ENCODE measurements at regions not wholly inside any gene's neighbourhood (a gene's known extent, or its start where the extent isn't known, plus 50 kb on each side); places are given as distances from the start of the nearest gene placed in this dataset.
"Not testable (repeated sequence)": the region's sequence is repeated elsewhere in the genome, so short reads cannot be mapped to it uniquely, and the experiment has no call there.

- DNase-seq: no peak
These were observed 313.8 kb upstream of the MMADHC start for GRCh38 chr2:149901231-149901859.

DNA sequence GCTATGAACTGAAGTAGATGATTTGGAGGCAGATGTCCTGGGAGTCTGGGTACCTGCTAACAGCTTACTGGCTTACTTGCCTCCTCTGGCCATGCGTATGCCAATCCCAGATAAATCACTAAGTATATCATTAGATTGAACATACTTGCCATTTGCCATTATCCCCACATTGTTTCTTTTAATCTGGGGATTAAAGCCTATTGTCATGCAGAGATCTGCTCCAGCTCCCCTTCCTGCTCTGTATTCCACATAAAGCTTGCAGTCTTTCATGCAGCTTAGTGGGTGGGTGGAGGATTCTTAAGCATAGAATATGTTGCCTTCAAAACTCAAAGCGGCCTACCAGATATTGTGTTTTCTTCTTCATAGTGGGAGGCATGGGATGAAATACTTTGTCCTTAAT, 311.8 kb upstream of the MMADHC start:
- DNase-seq: no peak

GRCh38 chr2:149894760-149895159, 307.2 kb upstream of the MMADHC start:
- DNase-seq: no peak

- DNase-seq: no peak
These were observed 306.7 kb upstream of the MMADHC start for GRCh38 chr2:149894226-149894625.

GRCh38 chr2:149892563-149892962, 305.0 kb upstream of the MMADHC start:
- no peak for DNase-seq

GRCh38 chr2:149885946-149886345, 298.4 kb upstream of the MMADHC start:
- DNase-seq: no peak

GRCh38 chr2:149885468-149885867, 297.9 kb upstream of the MMADHC start:
- peak; percentile 13 for DNase-seq

DNA sequence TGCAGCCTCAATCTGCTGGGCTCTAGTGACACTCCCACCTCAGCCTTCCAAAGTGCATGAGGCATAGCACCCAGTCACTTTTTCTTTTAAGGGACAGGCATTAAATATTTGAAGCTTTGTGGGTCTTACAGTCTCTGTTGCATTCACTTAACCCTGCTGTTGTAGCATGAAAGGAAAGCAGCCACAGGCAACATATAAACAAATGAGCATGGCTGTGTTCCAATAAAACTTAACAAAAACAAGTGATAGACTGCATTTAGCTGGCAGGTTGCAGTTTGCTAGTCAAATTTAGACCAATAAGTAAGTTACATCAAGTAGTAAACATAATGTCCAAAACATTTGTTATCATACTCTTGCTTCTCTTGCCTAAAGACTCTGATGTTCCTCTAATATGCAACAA, 297.3 kb upstream of the MMADHC start:
- DNase-seq: no peak

DNA sequence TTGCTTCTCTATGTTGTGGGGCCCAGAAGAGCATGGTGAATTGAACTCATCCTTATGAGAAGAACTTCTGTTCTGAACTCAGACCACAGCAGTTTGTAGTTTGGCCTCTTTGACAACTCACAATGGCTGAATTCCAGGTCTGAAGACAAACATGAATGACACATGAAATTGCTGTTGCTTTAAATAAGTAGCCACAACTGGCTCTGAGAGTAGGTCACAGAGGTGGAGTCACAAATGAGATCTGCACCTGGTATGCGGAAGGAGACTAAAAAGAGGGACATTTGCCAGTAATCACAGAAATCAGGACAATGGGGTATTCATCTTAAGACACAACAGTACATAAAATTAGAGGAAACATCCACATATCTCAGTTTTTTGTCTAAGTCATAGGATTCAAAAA, 290.3 kb upstream of the MMADHC start:
- DNase-seq: no peak

DNA sequence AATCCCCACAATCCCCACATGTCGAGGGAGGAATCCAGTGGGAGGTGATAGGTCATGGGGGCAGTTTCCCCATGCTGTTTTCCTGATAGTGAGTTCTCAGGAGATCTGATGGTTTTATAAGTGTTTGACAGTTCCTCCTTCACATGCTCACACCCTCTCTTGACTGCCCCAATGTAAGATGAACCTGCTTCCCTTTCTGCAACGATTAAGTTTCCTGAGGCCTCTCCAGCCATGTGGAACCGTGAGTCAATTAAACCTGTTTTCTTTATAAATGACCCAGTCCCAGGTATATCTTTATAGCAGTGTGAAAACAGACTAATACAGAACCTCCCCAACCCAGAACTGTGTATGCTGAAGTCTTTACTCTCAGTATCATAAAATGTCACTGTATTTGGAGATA, 289.5 kb upstream of the MMADHC start:
- DNase-seq: no peak

- no peak for DNase-seq
These were observed 286.4 kb upstream of the MMADHC start for GRCh38 chr2:149873936-149874335.

- no peak for DNase-seq
These were observed 285.1 kb upstream of the MMADHC start for GRCh38 chr2:149872638-149873150.

DNA sequence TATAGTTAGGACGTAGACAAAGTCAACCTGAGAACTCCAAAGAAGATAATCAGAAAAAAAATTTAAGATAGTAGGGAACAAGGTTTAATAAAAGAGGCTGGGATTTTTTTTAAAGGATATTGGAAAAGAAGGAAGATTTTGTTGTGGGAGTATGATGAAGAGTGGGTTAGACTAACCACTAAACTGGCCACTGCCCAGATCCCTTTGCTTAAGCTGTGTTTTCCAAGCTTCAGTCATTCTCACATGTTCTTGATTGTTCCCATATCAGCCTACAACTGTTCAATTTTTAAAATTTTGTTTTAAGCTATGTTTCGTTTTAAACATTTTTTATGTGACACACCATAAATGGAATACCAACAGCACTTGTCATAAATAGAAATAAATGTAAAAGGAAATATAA, 284.5 kb upstream of the MMADHC start:
- no peak for DNase-seq

GRCh38 chr2:149871091-149871885, 283.7 kb upstream of the MMADHC start:
- no peak for DNase-seq

- no peak for DNase-seq
These were observed 275.7 kb upstream of the MMADHC start for GRCh38 chr2:149863227-149863626.

GRCh38 chr2:149861034-149861433, 273.5 kb upstream of the MMADHC start:
- DNase-seq: no peak

DNA sequence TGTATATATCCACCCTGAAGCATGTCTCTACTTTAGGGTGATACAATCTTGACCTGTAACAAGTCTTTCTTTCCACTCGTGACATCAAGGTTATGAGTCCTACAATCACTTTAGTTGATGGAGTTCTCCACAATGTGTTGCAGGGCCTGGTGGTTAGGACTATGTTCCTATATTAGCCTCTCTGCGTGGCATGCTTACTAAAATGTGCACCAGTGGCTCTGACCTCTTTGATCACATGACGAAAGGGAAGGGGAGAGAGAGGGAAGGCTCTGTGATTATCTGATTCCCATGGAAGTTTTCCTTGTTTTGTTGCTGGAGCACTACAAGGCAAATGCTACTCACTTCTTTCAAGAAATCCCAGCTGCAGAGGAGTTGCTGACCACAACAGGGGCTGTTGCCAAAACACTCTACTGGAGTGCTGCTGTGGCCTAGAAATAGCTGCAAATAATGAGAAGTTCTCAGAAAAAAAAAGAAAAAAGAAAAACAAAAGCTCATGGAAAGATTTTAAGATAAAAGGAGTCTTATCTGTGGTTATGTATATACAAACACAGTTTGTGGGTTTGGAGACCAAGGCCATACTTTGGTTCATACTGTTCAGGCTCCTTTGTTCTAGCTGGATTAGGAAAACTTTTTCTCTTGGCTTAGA, 272.8 kb upstream of the MMADHC start:
- no peak for DNase-seq

DNA sequence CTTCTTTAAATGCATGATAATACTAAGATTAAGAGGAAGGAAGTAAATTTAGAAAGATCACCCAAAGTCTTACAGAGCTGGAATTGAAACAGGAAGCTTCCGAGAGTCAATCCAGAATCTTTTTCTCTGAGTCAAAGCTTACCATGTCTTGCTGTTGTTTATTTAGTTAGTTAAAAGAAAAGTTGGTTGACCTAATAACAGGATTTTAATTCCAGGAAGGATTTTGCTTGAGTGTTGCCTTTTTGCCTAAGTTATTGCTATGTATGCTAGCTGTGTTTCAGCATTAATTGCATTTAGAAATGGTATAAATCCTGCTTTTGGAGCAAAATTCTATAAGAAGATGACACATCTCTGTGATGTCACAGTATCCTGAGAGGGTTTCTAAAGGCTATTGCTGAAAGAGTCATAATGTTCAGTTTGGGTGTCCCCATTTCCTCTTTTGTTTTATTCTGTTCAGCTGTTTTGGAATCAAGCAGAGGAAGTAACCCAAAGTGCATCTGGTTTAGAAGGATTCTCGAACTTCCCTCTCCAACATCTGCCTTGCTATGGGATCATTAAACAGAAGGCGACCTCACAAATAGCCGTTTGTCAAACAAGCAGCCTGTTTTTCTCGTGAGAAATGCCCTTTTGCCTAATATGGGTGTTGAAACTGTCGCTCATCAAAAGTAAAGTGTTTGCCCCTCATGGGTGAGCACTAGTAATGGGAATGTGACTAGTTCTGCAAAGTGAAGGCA, 271.5 kb upstream of the MMADHC start:
- DNase-seq: no peak

DNA sequence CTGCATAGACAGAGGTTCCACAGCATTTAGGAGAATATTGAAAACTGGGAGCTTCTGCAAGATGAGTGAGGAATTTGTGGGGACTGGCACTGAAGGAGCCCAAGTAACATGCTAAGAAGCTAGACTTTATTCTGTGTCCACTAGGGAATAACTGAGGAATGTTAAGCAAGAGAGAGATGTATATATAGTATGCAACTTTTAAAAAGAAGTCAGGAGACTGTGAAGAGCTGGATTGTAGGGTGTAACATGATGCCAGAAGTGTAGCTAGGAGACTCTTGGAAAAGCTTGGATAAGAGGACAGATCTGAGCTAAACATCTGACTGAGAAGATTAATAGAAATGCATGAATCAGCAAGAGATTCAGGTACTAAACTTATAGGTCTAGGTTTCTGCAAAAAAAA, 270.6 kb upstream of the MMADHC start:
- DNase-seq: no peak

- no peak for DNase-seq
These were observed 269.8 kb upstream of the MMADHC start for GRCh38 chr2:149857344-149857743.

DNA sequence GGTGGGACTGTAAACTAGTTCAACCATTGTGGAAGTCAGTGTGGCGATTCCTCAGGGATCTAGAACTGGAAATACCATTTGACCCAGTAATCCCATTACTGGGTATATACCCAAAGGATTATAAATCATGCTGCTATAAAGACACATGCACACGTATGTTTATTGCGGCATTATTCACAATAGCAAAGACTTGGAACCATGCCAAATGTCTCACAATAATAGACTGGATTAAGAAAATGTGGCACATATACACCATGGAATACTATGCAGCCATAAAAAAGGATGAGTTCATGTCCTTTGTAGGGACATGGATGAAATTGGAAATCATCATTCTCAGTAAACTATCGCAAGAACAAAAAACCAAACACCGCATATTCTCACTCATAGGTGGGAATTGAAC, 268.3 kb upstream of the MMADHC start:
- not testable (repeated sequence) for DNase-seq

GRCh38 chr2:149849591-149849990, 262.0 kb upstream of the MMADHC start:
- no peak for DNase-seq

DNA sequence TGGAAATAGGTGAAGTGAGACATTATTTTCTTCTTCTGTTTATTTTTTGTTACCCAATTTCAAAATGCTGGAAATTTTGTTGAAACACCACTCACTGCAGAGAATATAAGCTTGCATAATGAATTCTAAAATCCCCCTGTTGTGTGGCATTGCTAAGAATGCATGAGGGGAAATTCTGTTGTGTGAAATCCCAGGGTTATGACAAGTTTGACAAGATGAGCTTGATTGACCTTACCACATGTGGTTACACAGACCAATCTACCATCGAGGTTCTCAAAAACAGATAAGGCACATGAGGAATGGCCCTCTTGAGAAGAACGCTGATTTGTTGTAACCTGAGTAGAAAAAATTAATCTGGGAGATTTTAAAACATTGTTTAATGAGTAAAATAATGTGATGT, 261.6 kb upstream of the MMADHC start:
- no peak for DNase-seq

Data from SHP77 treated with DMSO at 0.1 percent for 48 hours (cell line).